GM12892 (cell line): ENCODE measurements at regions not wholly inside any gene's neighbourhood (a gene's known extent, or its start where the extent isn't known, plus 50 kb on each side); places are given as distances from the start of the nearest gene placed in this dataset.

Experiments
- DNase-seq: peaks from one replicate; pipeline ENCODE4 v3.0.0; 2011; ENCODE audit not compliant: insufficient read length
- FAIRE-seq: peaks from 2 replicates; lab custom pipeline; 2011; peaks lifted over from hg19 to GRCh38; lab: Jason Lieb, UNC
- POLR2A ChIP-seq: IDR thresholded peaks from 2 replicates; pipeline ENCODE4 v1.6.1; 2011; ENCODE audit warnings: low read depth, low read length, control low read depth
- POLR2AphosphoS5 ChIP-seq: IDR thresholded peaks from 2 replicates; pipeline ENCODE4 v1.6.1; 2011; ENCODE audit warnings: low read depth, low read length, control low read depth
- TAF1 ChIP-seq: IDR thresholded peaks from 2 replicates; pipeline ENCODE4 v1.6.1; 2011; ENCODE audit warnings: low read depth, mild to moderate bottlenecking, control low read depth, low read length, borderline replicate concordance

- FAIRE-seq (no peak), DNase-seq (no peak)
- TF ChIP-seq POLR2A = no peak
- no peak for TF ChIP-seq POLR2AphosphoS5
- TF ChIP-seq TAF1 = no peak
Observed at GRCh38 chr7:9945131-9945530, 1028.5 kb upstream of the PHF14 start.

- TF ChIP-seq POLR2AphosphoS5 (no peak), TAF1 (no peak), POLR2A (no peak)
- FAIRE-seq (no peak), DNase-seq (no peak)
Observed at GRCh38 chr7:9945857-9946256, 1027.8 kb upstream of the PHF14 start.

- TF ChIP-seq POLR2AphosphoS5 = no peak
- no peak for TF ChIP-seq POLR2A
- TF ChIP-seq TAF1 = no peak
- DNase-seq = no peak
- FAIRE-seq = no peak
Observed at GRCh38 chr7:9955138-9955537, 1018.5 kb upstream of the PHF14 start.

- DNase-seq (no peak), FAIRE-seq (no peak)
- TF ChIP-seq POLR2A = no peak
- TF ChIP-seq POLR2AphosphoS5 = no peak
Observed at GRCh38 chr7:9958486-9958885, 1015.2 kb upstream of the PHF14 start.

- FAIRE-seq = no peak
- TF ChIP-seq TAF1 (no peak), POLR2AphosphoS5 (no peak), POLR2A (no peak)
- DNase-seq = no peak
Observed at GRCh38 chr7:9960460-9960859, 1013.2 kb upstream of the PHF14 start.

- TF ChIP-seq POLR2AphosphoS5 (no peak), TAF1 (no peak), POLR2A (no peak)
- DNase-seq (no peak), FAIRE-seq (no peak)
Observed at GRCh38 chr7:9961161-9961922, 1012.3 kb upstream of the PHF14 start.

- TF ChIP-seq TAF1 (no peak), POLR2A (no peak), POLR2AphosphoS5 (no peak)
- FAIRE-seq = no peak
- DNase-seq = no peak
Observed at GRCh38 chr7:9962742-9963141, 1010.9 kb upstream of the PHF14 start.

GRCh38 chr7:9978106-9979064, 995.3 kb upstream of the PHF14 start:
- no peak for FAIRE-seq
- DNase-seq = no peak
- no peak for TF ChIP-seq TAF1
- TF ChIP-seq POLR2AphosphoS5 = no peak
- TF ChIP-seq POLR2A = no peak

- FAIRE-seq = no peak
- DNase-seq = no peak
- no peak for TF ChIP-seq TAF1
- no peak for TF ChIP-seq POLR2AphosphoS5
- no peak for TF ChIP-seq POLR2A
Observed at GRCh38 chr7:9981742-9982349, 991.8 kb upstream of the PHF14 start.

GRCh38 chr7:9983048-9983447, 990.6 kb upstream of the PHF14 start:
- no peak for TF ChIP-seq POLR2AphosphoS5
- TF ChIP-seq POLR2A = no peak
- no peak for TF ChIP-seq TAF1
- DNase-seq = no peak
- FAIRE-seq = no peak

GRCh38 chr7:10015687-10016086, 958.0 kb upstream of the PHF14 start:
- no peak for TF ChIP-seq TAF1
- TF ChIP-seq POLR2AphosphoS5 = no peak
- no peak for TF ChIP-seq POLR2A
- no peak for FAIRE-seq
- DNase-seq = no peak
